Endothelial cell of umbilical vein (primary cell): ENCODE measurements at regions not wholly inside any gene's neighbourhood (a gene's known extent, or its start where the extent isn't known, plus 50 kb on each side); places are given as distances from the start of the nearest gene placed in this dataset.

ENCODE experiments used
- BruUV-seq: library from RNA; stranded (reverse); fragments of 400-500 nt; replicated peaks from 2 replicates; lab custom pipeline; 2021; lab: Mats Ljungman, UMichigan
- CTCF ChIA-PET: fragments of 300-600, 350-600 bp; sonication (Branson Sonifier 250); formaldehyde crosslinking; loops from one replicate; lab custom pipeline; 2021; ENCODE audit warnings: antibody characterized with exemption, inconsistent platforms; lab: Charles Lee
- POLR2A ChIA-PET: fragments of 300-600, 350-600 bp; sonication (Branson Sonifier 250); formaldehyde crosslinking; loops from one replicate; lab custom pipeline; 2021; ENCODE audit warnings: antibody characterized with exemption, inconsistent platforms; lab: Charles Lee
- DNase-seq: peaks from one replicate; pipeline ENCODE4 v3.0.0-alpha.2; 2011; ENCODE audit warnings: low read depth, low spot score
- FAIRE-seq: peaks from 2 replicates; lab custom pipeline; 2011; peaks lifted over from hg19 to GRCh38; lab: Jason Lieb, UNC
- H2AFZ ChIP-seq: 2 replicates; pipeline ENCODE4 v1.6.0; 2012; ENCODE audit warnings: low read depth, low read length, control low read depth, inconsistent platforms
- H3K27ac ChIP-seq: 2 replicates; pipeline ENCODE4 v1.5.1; 2011; ENCODE audit warnings: low read depth, mild to moderate bottlenecking, control low read depth, low read length, moderate library complexity; ENCODE audit not compliant: insufficient read depth
- H3K27me3 ChIP-seq, 2 experiments: 2 replicates each; pipeline versions ENCODE4 v1.6.0 to v1.6.1; 2011; ENCODE audit warnings: low read length in 2 of 2, mixed read lengths in 1 of 2; ENCODE audit not compliant: control insufficient read depth in 2 of 2, insufficient read depth in 2 of 2
- H3K36me3 ChIP-seq, 2 experiments: 2 replicates in 1 of 2; 3 replicates in 1 of 2; pipeline ENCODE4 v1.5.1; 2011; ENCODE audit warnings: low read length in 2 of 2, mild to moderate bottlenecking in 1 of 2, moderate library complexity in 1 of 2; ENCODE audit not compliant: control insufficient read depth in 2 of 2, insufficient read depth in 2 of 2; ENCODE audit errors: extremely low read depth in 1 of 2
- H3K4me1 ChIP-seq: 3 replicates; pipeline ENCODE4 v1.5.1; 2011; ENCODE audit warnings: mild to moderate bottlenecking, low read length; ENCODE audit not compliant: control insufficient read depth, insufficient read depth; ENCODE audit errors: extremely low read depth
- H3K4me2 ChIP-seq: 2 replicates; pipeline ENCODE4 v1.6.1; 2011; ENCODE audit warnings: low read length, control low read depth, mixed read lengths; ENCODE audit not compliant: insufficient read depth
- H3K4me3 ChIP-seq, 3 experiments: fragments of 200-600 bp in 1 of 3; sonication (generic), shearing (Covaris generic) in 1 of 3; replicated peaks in 1 of 3; 2 replicates each; pipeline ENCODE4 v1.5.1; 2011 to 2016; ENCODE audit warnings: control low read depth in 3 of 3, low read length in 3 of 3, mild to moderate bottlenecking in 2 of 3, inconsistent platforms in 1 of 3, low read depth in 1 of 3, moderate library complexity in 1 of 3; ENCODE audit not compliant: insufficient read depth in 1 of 3
- H3K79me2 ChIP-seq: 2 replicates; pipeline ENCODE4 v1.6.0; 2012; ENCODE audit warnings: low read length, inconsistent platforms; ENCODE audit not compliant: control insufficient read depth, insufficient read depth
- H3K9ac ChIP-seq: replicated peaks from 2 replicates; pipeline ENCODE3; 2011; ENCODE audit warnings: low read length, control low read depth; ENCODE audit not compliant: insufficient read depth; ENCODE audit errors: extremely low read depth
- H3K9me1 ChIP-seq: replicated peaks from 3 replicates; pipeline ENCODE4 v1.6.0; 2011; ENCODE audit warnings: mild to moderate bottlenecking, low read length; ENCODE audit not compliant: control insufficient read depth, insufficient read depth; ENCODE audit errors: extremely low read depth
- H3K9me3 ChIP-seq: replicated peaks from 2 replicates; pipeline ENCODE4 v1.5.1; 2012; ENCODE audit warnings: low read length, inconsistent platforms; ENCODE audit not compliant: control insufficient read depth, insufficient read depth
- H4K20me1 ChIP-seq: replicated peaks from 2 replicates; pipeline ENCODE3; 2011; ENCODE audit warnings: mild to moderate bottlenecking, low read length; ENCODE audit not compliant: control insufficient read depth, insufficient read depth; ENCODE audit errors: extremely low read depth
- EZH2 ChIP-seq: IDR thresholded peaks from 2 replicates; pipeline ENCODE4 v1.6.1; 2012; ENCODE audit warnings: borderline replicate concordance, low read depth, mild to moderate bottlenecking, moderate library complexity, low read length, inconsistent platforms; ENCODE audit not compliant: severe bottlenecking
- FOS ChIP-seq: IDR thresholded peaks from 2 replicates; pipeline ENCODE4 v1.6.1; 2011; ENCODE audit warnings: mild to moderate bottlenecking, low read length, moderate library complexity, borderline replicate concordance; ENCODE audit not compliant: insufficient read depth
- GATA2 ChIP-seq: IDR thresholded peaks from 2 replicates; pipeline ENCODE4 v1.7.0; 2011; ENCODE audit warnings: low read depth, mild to moderate bottlenecking, moderate library complexity, mixed read lengths, low read length; ENCODE audit not compliant: insufficient read length, insufficient read depth
- JUN ChIP-seq: IDR thresholded peaks from 2 replicates; pipeline ENCODE4 v1.6.1; 2011; ENCODE audit warnings: borderline replicate concordance, low read depth; ENCODE audit not compliant: insufficient read length, insufficient read depth
- MYC ChIP-seq: IDR thresholded peaks from one replicate; pipeline ENCODE4 v1.6.1; 2011; ENCODE audit warnings: mild to moderate bottlenecking, low read depth, low read length
- POLR2A ChIP-seq: IDR thresholded peaks from 2 replicates; pipeline ENCODE4 v1.6.1; 2012; ENCODE audit warnings: low read depth, mild to moderate bottlenecking, control low read depth, low read length
- POLR2AphosphoS5 ChIP-seq: IDR thresholded peaks from 2 replicates; pipeline ENCODE4 v1.6.1; 2012; ENCODE audit warnings: low read depth, mild to moderate bottlenecking, control low read depth, low read length, moderate library complexity; ENCODE audit not compliant: insufficient read depth
- dilution Hi-C: fragments of 300-500 bp; cut with MboI; formaldehyde crosslinking; loops from one replicate; pipeline ENCODE4 v1.15.0; 2019; ENCODE audit warnings: low sequenced_read_pairs; ENCODE audit not compliant: extremely low pct_ligation_motif_present
- intact Hi-C: fragments of 100-400 bp; cut with micrococcal nuclease; formaldehyde crosslinking; loops from one replicate; pipeline ENCODE4 v1.10.0; 2022
- TF ChIP-seq, protein P1 (sequence below): IDR thresholded peaks from 2 replicates; pipeline ENCODE4 v1.6.1; 2011; ENCODE audit not compliant: insufficient read depth, insufficient read length
- TF ChIP-seq, protein P2 (sequence below), 2 donors: IDR thresholded peaks; 1 replicate in 1 of 2; 2 replicates in 1 of 2; pipeline ENCODE4 v1.5.1; 2011; ENCODE audit warnings: low read length in 2 of 2, mild to moderate bottlenecking in 2 of 2, moderate library complexity in 2 of 2, control low read depth in 1 of 2, inconsistent platforms in 1 of 2, low read depth in 1 of 2; ENCODE audit not compliant: insufficient read depth in 1 of 2; ENCODE audit errors: extremely low read depth in 1 of 2

DNA sequence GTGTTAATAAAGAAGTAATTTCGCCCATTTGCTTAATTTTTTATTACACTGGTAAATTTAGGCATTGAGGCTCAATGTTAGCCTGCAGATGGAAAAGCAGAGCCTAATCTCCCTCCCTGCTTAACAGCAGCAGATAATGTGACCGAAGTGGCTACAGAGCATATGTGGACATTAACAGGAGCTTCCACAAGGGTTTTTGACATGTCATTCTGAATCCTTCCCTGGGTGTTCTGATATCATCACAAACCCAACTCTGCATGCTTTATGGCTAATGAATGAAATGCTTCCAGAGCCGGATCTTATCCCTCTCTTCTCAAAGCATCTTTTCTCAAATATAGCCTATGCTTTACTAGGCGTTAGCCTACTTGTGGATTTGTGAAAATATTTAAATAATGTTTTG is 208.6 kb downstream of the CAAP1 start:
- BruUV-seq = no TSS peak
- no peaks in the 10 kb centered on the region for H3K27me3 ChIP-seq
- POLR2A ChIA-PET = no interaction called here
- H2AFZ ChIP-seq = no peak overlapping the region
- CTCF ChIA-PET = no interaction called here
- no peaks in the 10 kb centered on the region for H3K79me2 ChIP-seq
- H3K36me3 ChIP-seq = no peaks in the 10 kb centered on the region
- DNase-seq = no peak
- H3K27ac ChIP-seq = no peak overlapping the region
- H3K9ac ChIP-seq = no peak overlapping the region
- no peak overlapping the region for H3K4me3 ChIP-seq
- H4K20me1 ChIP-seq = no peaks in the 10 kb centered on the region
- H3K4me1 ChIP-seq = no peaks in the 10 kb centered on the region
- H3K9me3 ChIP-seq = no peaks in the 10 kb centered on the region
- H3K9me1 ChIP-seq = no peaks in the 10 kb centered on the region
- no peak for FAIRE-seq
- intact Hi-C loops = no loop called here
- dilution Hi-C loops = no loop called here
- H3K4me2 ChIP-seq = no peak overlapping the region
- TF ChIP-seq POLR2AphosphoS5 (no peak), EZH2 (no peak), JUN (no peak), FOS (no peak), POLR2A (no peak), GATA2 (no peak), MYC (no peak)
- TF ChIP-seq, protein P1, sequence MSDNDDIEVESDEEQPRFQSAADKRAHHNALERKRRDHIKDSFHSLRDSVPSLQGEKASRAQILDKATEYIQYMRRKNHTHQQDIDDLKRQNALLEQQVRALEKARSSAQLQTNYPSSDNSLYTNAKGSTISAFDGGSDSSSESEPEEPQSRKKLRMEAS = no peak
- TF ChIP-seq, protein P2, sequence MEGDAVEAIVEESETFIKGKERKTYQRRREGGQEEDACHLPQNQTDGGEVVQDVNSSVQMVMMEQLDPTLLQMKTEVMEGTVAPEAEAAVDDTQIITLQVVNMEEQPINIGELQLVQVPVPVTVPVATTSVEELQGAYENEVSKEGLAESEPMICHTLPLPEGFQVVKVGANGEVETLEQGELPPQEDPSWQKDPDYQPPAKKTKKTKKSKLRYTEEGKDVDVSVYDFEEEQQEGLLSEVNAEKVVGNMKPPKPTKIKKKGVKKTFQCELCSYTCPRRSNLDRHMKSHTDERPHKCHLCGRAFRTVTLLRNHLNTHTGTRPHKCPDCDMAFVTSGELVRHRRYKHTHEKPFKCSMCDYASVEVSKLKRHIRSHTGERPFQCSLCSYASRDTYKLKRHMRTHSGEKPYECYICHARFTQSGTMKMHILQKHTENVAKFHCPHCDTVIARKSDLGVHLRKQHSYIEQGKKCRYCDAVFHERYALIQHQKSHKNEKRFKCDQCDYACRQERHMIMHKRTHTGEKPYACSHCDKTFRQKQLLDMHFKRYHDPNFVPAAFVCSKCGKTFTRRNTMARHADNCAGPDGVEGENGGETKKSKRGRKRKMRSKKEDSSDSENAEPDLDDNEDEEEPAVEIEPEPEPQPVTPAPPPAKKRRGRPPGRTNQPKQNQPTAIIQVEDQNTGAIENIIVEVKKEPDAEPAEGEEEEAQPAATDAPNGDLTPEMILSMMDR (IDR thresholded peaks at IDR 0.05; ENCODE audit: extremely low read depth in 1 of 2, insufficient read depth in 1 of 2, low read depth in 1 of 2, low read length in 2 of 2) = no peak
